B cell (primary cell): ENCODE measurements at regions not wholly inside any gene's neighbourhood (a gene's known extent, or its start where the extent isn't known, plus 50 kb on each side); places are given as distances from the start of the nearest gene placed in this dataset.

ENCODE experiments used
- CTCF ChIP-seq: fragments of 200-600 bp; IDR thresholded peaks from one replicate; pipeline ENCODE4 v1.8.0; 2022; ENCODE audit warnings: antibody characterized with exemption, mild to moderate bottlenecking
- EZH2 ChIP-seq: IDR thresholded peaks from 2 replicates; pipeline ENCODE4 v1.6.1; 2012; ENCODE audit warnings: borderline replicate concordance, low read depth, mild to moderate bottlenecking, moderate library complexity, low read length; ENCODE audit not compliant: insufficient read depth, poor library complexity, severe bottlenecking

GRCh38 chr20:56698749-56699148 lies 69.6 kb downstream of the TFAP2C start:
- no peak for TF ChIP-seq CTCF
- TF ChIP-seq EZH2, result no peak
